SU-DHL-6 (cell line): ENCODE measurements at regions not wholly inside any gene's neighbourhood (a gene's known extent, or its start where the extent isn't known, plus 50 kb on each side); places are given as distances from the start of the nearest gene placed in this dataset.

Experiments
- H2AFZ ChIP-seq: fragments of 200-600 bp; sonication (generic); 2 replicates; pipeline ENCODE4 v1.6.1; 2014; ENCODE audit warnings: low read depth, mild to moderate bottlenecking, moderate library complexity, mixed read lengths, antibody characterized with exemption, low read length; ENCODE audit not compliant: severe bottlenecking
- H3F3A ChIP-seq: fragments of 200-600 bp; shearing (Covaris generic); 2 replicates; pipeline ENCODE4 v1.6.0; 2016; ENCODE audit warnings: antibody characterized with exemption, mild to moderate bottlenecking; ENCODE audit not compliant: insufficient read depth
- H3K27ac ChIP-seq: fragments of 200-600 bp; sonication (generic); 2 replicates; pipeline ENCODE4 v1.5.1; 2016; ENCODE audit warnings: low read depth, mild to moderate bottlenecking, low read length, moderate library complexity, mixed read lengths
- H3K27me3 ChIP-seq: fragments of 200-600 bp; sonication (generic), shearing (Covaris generic); 2 replicates; pipeline ENCODE4 v1.6.0; 2014; ENCODE audit warnings: mild to moderate bottlenecking, low read length
- H3K36me3 ChIP-seq: fragments of 200-600 bp; sonication (generic); 2 replicates; pipeline ENCODE4 v1.6.1; 2014; ENCODE audit warnings: mild to moderate bottlenecking, low read length, mixed read lengths
- H3K4me2 ChIP-seq: fragments of 300-600, 200-600 bp; shearing (Covaris generic), sonication (generic); 2 replicates; pipeline ENCODE4 v1.6.0; 2014; ENCODE audit warnings: low read length, low read depth, mild to moderate bottlenecking; ENCODE audit not compliant: poor library complexity, severe bottlenecking
- H3K4me3 ChIP-seq: fragments of 200-600 bp; sonication (generic); 2 replicates; pipeline ENCODE4 v1.5.1; 2014; ENCODE audit warnings: antibody characterized with exemption, low read length, mild to moderate bottlenecking, mixed read lengths; ENCODE audit not compliant: insufficient read depth, poor library complexity, severe bottlenecking
- H3K79me2 ChIP-seq: fragments of 200-600 bp; sonication (generic); 2 replicates; pipeline ENCODE4 v1.6.1; 2014; ENCODE audit warnings: mild to moderate bottlenecking, low read length, moderate library complexity; ENCODE audit not compliant: insufficient read depth
- H3K9ac ChIP-seq: fragments of 200-600 bp; sonication (generic); 2 replicates; pipeline ENCODE4 v1.7.0; 2014; ENCODE audit warnings: mild to moderate bottlenecking, low read length
- H3K9me2 ChIP-seq: fragments of 200-600 bp; sonication (generic); replicated peaks from 2 replicates; pipeline ENCODE4 v1.6.1; 2014; ENCODE audit warnings: low read length; ENCODE audit not compliant: insufficient read depth
- H3K9me3 ChIP-seq: fragments of 200-600 bp; sonication (generic); 2 replicates; pipeline ENCODE4 v1.6.1; 2014; ENCODE audit warnings: low read length, mixed read lengths; ENCODE audit not compliant: insufficient read depth
- H4K20me1 ChIP-seq: fragments of 200-600 bp; sonication (generic); 2 replicates; pipeline ENCODE4 v1.6.1; 2014; ENCODE audit warnings: low read depth, mild to moderate bottlenecking, antibody characterized with exemption, low read length, moderate library complexity, mixed read lengths
- EZH2phosphoT487 ChIP-seq: fragments of 200-600 bp; sonication (generic), shearing (Covaris generic); conservative IDR thresholded peaks from 2 replicates; pipeline ENCODE4 v1.6.1; 2018; ENCODE audit warnings: mild to moderate bottlenecking, antibody characterized with exemption, low read length, moderate library complexity, mixed read lengths
- TF ChIP-seq, protein P1 (sequence below): fragments of 200-600 bp; sonication (generic); IDR thresholded peaks from one replicate; pipeline ENCODE4 v1.5.1; 2017; ENCODE audit warnings: antibody characterized with exemption, mild to moderate bottlenecking, low read length, moderate library complexity; ENCODE audit not compliant: insufficient read depth, poor library complexity, severe bottlenecking

DNA sequence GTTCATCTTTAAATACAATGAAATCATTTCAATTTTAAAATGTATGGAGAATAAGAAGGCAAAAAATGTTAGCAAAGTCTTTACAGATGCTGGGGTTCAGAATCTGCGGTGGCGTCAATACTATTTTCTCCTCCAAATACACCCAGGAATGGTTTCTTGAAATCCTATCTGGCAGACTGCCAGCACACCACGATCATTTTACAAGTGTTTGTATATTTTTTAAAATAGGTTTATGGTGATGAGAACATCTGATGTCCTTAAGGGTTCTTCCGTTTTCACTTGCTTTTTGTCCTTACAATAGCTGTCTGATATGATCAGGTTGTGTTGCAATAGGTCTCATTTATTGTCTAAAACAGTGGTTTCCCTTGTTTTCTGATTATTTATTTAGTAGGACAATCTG lies 89.6 kb downstream of the CMPK2 start:
- Histone ChIP-seq H3K79me2 (peaks cover 16% of the 10 kb centered on the region; the same call in 1 of the 2 replicates), H3K9ac (no peak overlapping the region), H3K27me3 (no peaks in the 10 kb centered on the region), H2AFZ (no peak overlapping the region), H3K36me3 (peaks cover 9% of the 10 kb centered on the region; the same call in 1 of the 2 replicates), H3K4me3 (no peak overlapping the region), H3F3A (peaks cover 52% of the 10 kb centered on the region), H3K4me2 (peak overlapping the region; percentile 82), H3K9me2 (no peaks in the 10 kb centered on the region), H3K27ac (peak overlapping the region; percentile 95; the same call in 1 of the 2 replicates), H4K20me1 (no peaks in the 10 kb centered on the region), H3K9me3 (no peaks in the 10 kb centered on the region)
- no peak for TF ChIP-seq EZH2phosphoT487
- TF ChIP-seq, protein P1, sequence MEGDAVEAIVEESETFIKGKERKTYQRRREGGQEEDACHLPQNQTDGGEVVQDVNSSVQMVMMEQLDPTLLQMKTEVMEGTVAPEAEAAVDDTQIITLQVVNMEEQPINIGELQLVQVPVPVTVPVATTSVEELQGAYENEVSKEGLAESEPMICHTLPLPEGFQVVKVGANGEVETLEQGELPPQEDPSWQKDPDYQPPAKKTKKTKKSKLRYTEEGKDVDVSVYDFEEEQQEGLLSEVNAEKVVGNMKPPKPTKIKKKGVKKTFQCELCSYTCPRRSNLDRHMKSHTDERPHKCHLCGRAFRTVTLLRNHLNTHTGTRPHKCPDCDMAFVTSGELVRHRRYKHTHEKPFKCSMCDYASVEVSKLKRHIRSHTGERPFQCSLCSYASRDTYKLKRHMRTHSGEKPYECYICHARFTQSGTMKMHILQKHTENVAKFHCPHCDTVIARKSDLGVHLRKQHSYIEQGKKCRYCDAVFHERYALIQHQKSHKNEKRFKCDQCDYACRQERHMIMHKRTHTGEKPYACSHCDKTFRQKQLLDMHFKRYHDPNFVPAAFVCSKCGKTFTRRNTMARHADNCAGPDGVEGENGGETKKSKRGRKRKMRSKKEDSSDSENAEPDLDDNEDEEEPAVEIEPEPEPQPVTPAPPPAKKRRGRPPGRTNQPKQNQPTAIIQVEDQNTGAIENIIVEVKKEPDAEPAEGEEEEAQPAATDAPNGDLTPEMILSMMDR = no peak

DNA sequence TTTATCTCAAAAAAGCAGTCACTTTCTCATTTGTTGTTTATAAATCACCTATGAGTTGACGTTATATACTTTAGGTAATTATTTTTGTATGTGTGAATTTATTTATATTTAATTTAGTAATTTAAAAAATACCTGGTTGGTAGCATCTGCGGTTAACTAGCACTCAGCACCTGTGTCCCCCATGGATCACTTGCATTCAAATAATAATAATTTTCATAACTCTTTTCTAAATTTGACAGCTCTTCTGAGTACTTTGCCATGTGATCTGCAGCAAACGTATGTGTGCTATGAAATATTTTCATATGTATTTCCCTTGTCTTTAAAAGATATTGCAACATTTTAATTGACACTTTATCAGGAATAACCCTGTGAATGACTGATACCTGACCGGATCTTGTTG lies 88.1 kb downstream of the CMPK2 start:
- Histone ChIP-seq H3K27ac (peak overlapping the region; percentile 95), H2AFZ (no peak overlapping the region), H3K79me2 (peaks cover 16% of the 10 kb centered on the region; the same call in 1 of the 2 replicates), H3K4me2 (peak overlapping the region; percentile 82), H3K9me2 (no peaks in the 10 kb centered on the region), H3K4me3 (peak overlapping the region; percentile 51), H4K20me1 (no peaks in the 10 kb centered on the region), H3K36me3 (peaks cover 9% of the 10 kb centered on the region; the same call in 1 of the 2 replicates), H3F3A (peaks cover 56% of the 10 kb centered on the region), H3K9me3 (no peaks in the 10 kb centered on the region), H3K27me3 (no peaks in the 10 kb centered on the region), H3K9ac (peak overlapping the region; percentile 58)
- TF ChIP-seq, protein P1 = no peak
- no peak for TF ChIP-seq EZH2phosphoT487

DNA sequence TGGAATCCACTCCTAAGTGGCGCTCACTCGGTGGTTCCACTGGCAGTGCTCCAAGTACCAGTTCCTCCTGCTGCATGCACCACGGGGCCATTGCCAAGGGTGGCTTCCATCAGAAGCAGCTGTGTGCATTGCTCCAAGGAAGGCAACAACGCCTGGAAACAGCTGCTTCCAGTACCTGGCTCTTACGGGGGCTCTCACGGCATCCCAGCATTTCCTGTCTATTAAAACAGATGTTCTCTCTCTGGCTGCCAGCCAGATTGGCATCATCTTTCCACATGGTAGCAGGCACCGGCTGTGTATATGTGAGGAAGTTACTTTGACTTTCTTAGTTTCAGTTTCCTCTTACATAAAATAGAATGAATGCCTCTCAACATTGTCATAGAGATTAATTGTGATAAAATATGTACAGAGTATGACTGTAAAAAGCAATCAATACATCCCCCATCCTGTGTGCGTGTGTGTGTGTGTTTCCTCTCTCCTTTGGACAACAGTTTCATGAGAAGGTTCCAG lies 84.9 kb downstream of the CMPK2 start:
- TF ChIP-seq, protein P1 = no peak
- no peak for TF ChIP-seq EZH2phosphoT487
- peak overlapping the region; percentile 51 for H3K4me3 ChIP-seq
- peak overlapping the region; percentile 95 for H3K27ac ChIP-seq
- no peaks in the 10 kb centered on the region for H3K27me3 ChIP-seq
- peaks cover 49% of the 10 kb centered on the region for H3F3A ChIP-seq
- H3K9me3 ChIP-seq = no peaks in the 10 kb centered on the region
- peaks cover 8% of the 10 kb centered on the region; the same call in 1 of the 2 replicates for H3K79me2 ChIP-seq
- H2AFZ ChIP-seq = peak overlapping the region; percentile 32
- peaks cover 9% of the 10 kb centered on the region; the same call in 1 of the 2 replicates for H3K36me3 ChIP-seq
- H3K9me2 ChIP-seq = no peaks in the 10 kb centered on the region
- H3K9ac ChIP-seq = peak overlapping the region; percentile 58
- peak overlapping the region; percentile 82 for H3K4me2 ChIP-seq
- no peaks in the 10 kb centered on the region for H4K20me1 ChIP-seq
